Neural progenitor cell (in vitro differentiated cells): ENCODE measurements at regions not wholly inside any gene's neighbourhood (a gene's known extent, or its start where the extent isn't known, plus 50 kb on each side); places are given as distances from the start of the nearest gene placed in this dataset.

Experiments
- DNase-seq: peaks from one replicate; pipeline ENCODE4 v3.0.0-alpha.2; 2016; ENCODE audit warnings: low spot score
- H2AFZ ChIP-seq: fragments of 200-600 bp; sonication (generic); replicated peaks from 2 replicates; pipeline ENCODE4 v1.6.1; 2016; ENCODE audit warnings: antibody characterized with exemption
- H3F3A ChIP-seq: fragments of 200-600 bp; sonication (generic); 2 replicates; pipeline ENCODE4 v1.6.1; 2016; ENCODE audit warnings: antibody characterized with exemption, low read depth
- H3K27ac ChIP-seq: fragments of 200-600 bp; sonication (generic); 2 replicates; pipeline ENCODE4 v1.5.1; 2016; ENCODE audit warnings: mild to moderate bottlenecking
- H3K27me3 ChIP-seq: fragments of 200-600 bp; sonication (generic); 2 replicates; pipeline ENCODE4 v1.6.1; 2016; ENCODE audit warnings: mild to moderate bottlenecking, moderate library complexity
- H3K36me3 ChIP-seq: fragments of 200-600 bp; sonication (generic); 2 replicates; pipeline ENCODE4 v1.5.1; 2016
- H3K4me1 ChIP-seq: fragments of 200-600 bp; sonication (generic); 2 replicates; pipeline ENCODE4 v1.6.1; 2016; ENCODE audit warnings: mixed run types
- H3K4me2 ChIP-seq: fragments of 200-600 bp; sonication (generic); 2 replicates; pipeline ENCODE4 v1.6.1; 2016
- H3K4me3 ChIP-seq: fragments of 200-600 bp; sonication (generic); 2 replicates; pipeline ENCODE4 v1.5.1; 2016
- H3K79me2 ChIP-seq: fragments of 200-600 bp; sonication (generic); 2 replicates; pipeline ENCODE4 v1.6.1; 2016; ENCODE audit warnings: low read depth
- H3K9ac ChIP-seq: fragments of 200-600 bp; sonication (generic); 2 replicates; pipeline ENCODE4 v1.6.1; 2016
- H3K9me3 ChIP-seq: fragments of 200-600 bp; sonication (generic); 2 replicates; pipeline ENCODE4 v1.5.1; 2016; ENCODE audit warnings: low read depth
- H4K20me1 ChIP-seq: fragments of 200-600 bp; sonication (generic); 2 replicates; pipeline ENCODE4 v1.6.1; 2016; ENCODE audit warnings: low read depth
- H3K27ac Mint-ChIP-seq: 3 replicates; pipeline ENCODE4 v1.8.0; 2021; ENCODE audit warnings: mixed read lengths
- H3K27me3 Mint-ChIP-seq: 2 replicates; pipeline ENCODE4 v1.8.0; 2022; ENCODE audit warnings: low read depth, mild to moderate bottlenecking, inconsistent platforms, moderate library complexity, mixed read lengths; ENCODE audit not compliant: insufficient read depth
- H3K36me3 Mint-ChIP-seq: 3 replicates; pipeline ENCODE4 v1.8.0; 2021; ENCODE audit warnings: mixed read lengths
- H3K4me1 Mint-ChIP-seq: 3 replicates; pipeline ENCODE4 v1.8.0; 2021; ENCODE audit warnings: mixed read lengths
- H3K4me3 Mint-ChIP-seq: 3 replicates; pipeline ENCODE4 v1.8.0; 2021; ENCODE audit warnings: mild to moderate bottlenecking, moderate library complexity, mixed read lengths
- H3K9me3 Mint-ChIP-seq: 3 replicates; pipeline ENCODE4 v1.8.0; 2020; ENCODE audit warnings: mixed read lengths
- CTCF ChIP-seq: fragments of 200-600 bp; sonication (generic); IDR thresholded peaks from 2 replicates; pipeline ENCODE4 v1.5.1; 2017; ENCODE audit warnings: antibody characterized with exemption, mild to moderate bottlenecking
- EZH2 ChIP-seq: fragments of 200-600 bp; sonication (generic); IDR thresholded peaks from 2 replicates; pipeline ENCODE4 v1.6.1; 2017; ENCODE audit warnings: antibody characterized with exemption, mild to moderate bottlenecking, moderate library complexity
- EZH2phosphoT487 ChIP-seq: fragments of 200-600 bp; sonication (generic); IDR thresholded peaks from 2 replicates; pipeline ENCODE4 v1.6.1; 2017; ENCODE audit warnings: antibody characterized with exemption

GRCh38 chrX:56107320-56107719 lies 124.8 kb upstream of the KLF8 start:
- Histone ChIP-seq H3K4me1 (no peaks in the 10 kb centered on the region), H3K79me2 (no peaks in the 10 kb centered on the region), H3K36me3 (no peaks in the 10 kb centered on the region), H3K27ac (no peak overlapping the region), H3K4me3 (no peak overlapping the region), H3K4me2 (no peak overlapping the region), H4K20me1 (no peaks in the 10 kb centered on the region), H3F3A (no peaks in the 10 kb centered on the region), H3K27me3 (no peaks in the 10 kb centered on the region), H2AFZ (no peak overlapping the region), H3K9me3 (peaks cover 4% of the 10 kb centered on the region), H3K9ac (no peak overlapping the region)
- no peak for TF ChIP-seq CTCF
- H3K27me3 Mint-ChIP-seq = no peaks in the 10 kb centered on the region
- no peaks in the 10 kb centered on the region for H3K36me3 Mint-ChIP-seq
- H3K4me3 Mint-ChIP-seq = no peak overlapping the region
- H3K9me3 Mint-ChIP-seq = peaks cover 8% of the 10 kb centered on the region
- no peak for DNase-seq
- no peaks in the 10 kb centered on the region for H3K4me1 Mint-ChIP-seq
- H3K27ac Mint-ChIP-seq = no peak overlapping the region

- H3K27ac ChIP-seq = no peak overlapping the region
- H3F3A ChIP-seq = no peaks in the 10 kb centered on the region
- H3K36me3 ChIP-seq = no peaks in the 10 kb centered on the region
- H3K9ac ChIP-seq = no peak overlapping the region
- no peak overlapping the region for H3K27ac Mint-ChIP-seq
- H3K4me1 Mint-ChIP-seq = no peaks in the 10 kb centered on the region
- peak; percentile 3 for DNase-seq
- H3K36me3 Mint-ChIP-seq = no peaks in the 10 kb centered on the region
- TF ChIP-seq CTCF (no peak), EZH2 (no peak), EZH2phosphoT487 (no peak)
- H3K4me2 ChIP-seq = no peak overlapping the region
- no peaks in the 10 kb centered on the region for H3K79me2 ChIP-seq
- H3K9me3 Mint-ChIP-seq = peaks cover 1% of the 10 kb centered on the region
- no peak overlapping the region for H2AFZ ChIP-seq
- H4K20me1 ChIP-seq = no peaks in the 10 kb centered on the region
- H3K27me3 Mint-ChIP-seq = no peaks in the 10 kb centered on the region
- no peaks in the 10 kb centered on the region for H3K27me3 ChIP-seq
- no peaks in the 10 kb centered on the region for H3K4me1 ChIP-seq
- H3K4me3 Mint-ChIP-seq = no peak overlapping the region
- no peak overlapping the region for H3K4me3 ChIP-seq
- H3K9me3 ChIP-seq = peaks cover 4% of the 10 kb centered on the region
These were observed 118.2 kb upstream of the KLF8 start for GRCh38 chrX:56113785-56114436.

- Histone ChIP-seq H3K27me3 (no peaks in the 10 kb centered on the region), H3K9me3 (peaks cover 4% of the 10 kb centered on the region), H3K79me2 (no peaks in the 10 kb centered on the region), H3K36me3 (no peaks in the 10 kb centered on the region), H3K27ac (no peak overlapping the region), H3K4me1 (no peaks in the 10 kb centered on the region), H2AFZ (no peak overlapping the region), H4K20me1 (no peaks in the 10 kb centered on the region), H3K9ac (no peak overlapping the region), H3F3A (no peaks in the 10 kb centered on the region), H3K4me3 (no peak overlapping the region), H3K4me2 (no peak overlapping the region)
- Mint-ChIP-seq H3K27ac (no peak overlapping the region), H3K36me3 (no peaks in the 10 kb centered on the region), H3K4me3 (no peak overlapping the region), H3K9me3 (peaks cover 2% of the 10 kb centered on the region), H3K27me3 (no peaks in the 10 kb centered on the region), H3K4me1 (no peaks in the 10 kb centered on the region)
- no peak for DNase-seq
- no peak for TF ChIP-seq EZH2
- TF ChIP-seq EZH2phosphoT487 = no peak
- no peak for TF ChIP-seq CTCF
These were observed 117.7 kb upstream of the KLF8 start for GRCh38 chrX:56114437-56114787.
